Colonic mucosa (tissue), 4 donors: ENCODE measurements at regions not wholly inside any gene's neighbourhood (a gene's known extent, or its start where the extent isn't known, plus 50 kb on each side); places are given as distances from the start of the nearest gene placed in this dataset.

Source experiments
- DNase-seq: peaks from one replicate; pipeline ENCODE4 v3.0.0-alpha.2; 2020
- H3K27ac ChIP-seq: fragments of 200-600 bp; one replicate; pipeline ENCODE4 v1.8.0; 2021
- H3K27me3 ChIP-seq: fragments of 200-600 bp; one replicate; pipeline ENCODE4 v1.8.0; 2021
- H3K36me3 ChIP-seq: fragments of 200-600 bp; one replicate; pipeline ENCODE4 v1.8.0; 2021
- H3K4me1 ChIP-seq: fragments of 200-600 bp; one replicate; pipeline ENCODE4 v1.8.0; 2021; ENCODE audit warnings: mild to moderate bottlenecking
- H3K4me3 ChIP-seq: fragments of 200-600 bp; one replicate; pipeline ENCODE4 v1.8.0; 2021
- H3K9ac ChIP-seq, 2 donors: one replicate each; pipeline ENCODE4 v1.7.0; 2013; ENCODE audit warnings: control low read depth in 2 of 2, low read depth in 2 of 2, low read length in 2 of 2
- H3K9me3 ChIP-seq: fragments of 200-600 bp; one replicate; pipeline ENCODE4 v1.8.0; 2021
- CTCF ChIP-seq: fragments of 200-600 bp; IDR thresholded peaks from one replicate; pipeline ENCODE4 v1.8.0; 2022; ENCODE audit warnings: antibody characterized with exemption, mild to moderate bottlenecking
- intact Hi-C: fragments of 100-400 bp; cut with DNase I; formaldehyde crosslinking; loops from one replicate; pipeline ENCODE4 v1.14.1; 2022
- donor health status: healthy.
- donor health status: DM: no; HTN: no; CAD: no.
- donor health status: DM: no; HTN: no; CAD: no.

GRCh38 chr6:95142661-95143335 is 434.5 kb upstream of the MANEA start:
- H3K27me3 ChIP-seq = no peaks in the 10 kb centered on the region
- intact Hi-C loops = no loop called here
- no peak overlapping the region for H3K4me3 ChIP-seq
- H3K27ac ChIP-seq = no peak overlapping the region
- H3K36me3 ChIP-seq = no peaks in the 10 kb centered on the region
- no peaks in the 10 kb centered on the region for H3K9me3 ChIP-seq
- H3K9ac ChIP-seq = no peak overlapping the region
- no peaks in the 10 kb centered on the region for H3K4me1 ChIP-seq
- DNase-seq = no peak
- no peak for TF ChIP-seq CTCF

GRCh38 chr6:95143408-95144180 is 433.7 kb upstream of the MANEA start:
- Histone ChIP-seq H3K4me3 (no peak overlapping the region), H3K27ac (no peak overlapping the region), H3K9me3 (no peaks in the 10 kb centered on the region), H3K27me3 (no peaks in the 10 kb centered on the region), H3K4me1 (no peaks in the 10 kb centered on the region), H3K36me3 (no peaks in the 10 kb centered on the region), H3K9ac (no peak overlapping the region)
- TF ChIP-seq CTCF = no peak
- intact Hi-C loops = no loop called here
- no peak for DNase-seq

DNA sequence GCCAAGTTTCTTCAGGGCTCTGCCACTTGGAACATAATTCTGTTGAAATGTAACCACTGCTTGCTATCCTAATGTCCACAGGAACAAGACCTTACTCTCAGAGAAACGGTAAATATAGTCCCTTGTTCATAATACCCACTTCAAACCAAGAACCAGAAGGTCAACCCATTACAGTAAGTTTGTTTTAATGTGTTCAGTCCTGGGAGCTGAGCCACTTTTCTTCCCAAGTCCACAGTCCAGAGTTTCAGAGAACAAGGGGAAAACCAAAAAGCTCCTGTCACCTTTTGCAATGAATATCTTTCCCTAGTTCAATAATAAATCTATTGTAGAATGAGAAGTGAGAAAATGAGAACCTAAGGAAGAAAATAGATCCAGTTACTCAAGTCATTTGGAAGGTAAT is 431.9 kb upstream of the MANEA start:
- H3K9ac ChIP-seq = no peak overlapping the region
- H3K27ac ChIP-seq = no peak overlapping the region
- no peaks in the 10 kb centered on the region for H3K9me3 ChIP-seq
- H3K36me3 ChIP-seq = no peaks in the 10 kb centered on the region
- no peak overlapping the region for H3K4me3 ChIP-seq
- H3K27me3 ChIP-seq = no peaks in the 10 kb centered on the region
- no peak for TF ChIP-seq CTCF
- DNase-seq = no peak
- no peaks in the 10 kb centered on the region for H3K4me1 ChIP-seq
- intact Hi-C loops = no loop called here

GRCh38 chr6:95159557-95159956 is 417.8 kb upstream of the MANEA start:
- DNase-seq = no peak
- Histone ChIP-seq H3K27ac (no peak overlapping the region), H3K36me3 (no peaks in the 10 kb centered on the region), H3K4me1 (no peaks in the 10 kb centered on the region), H3K4me3 (no peak overlapping the region), H3K9me3 (no peaks in the 10 kb centered on the region), H3K27me3 (no peaks in the 10 kb centered on the region), H3K9ac (no peak overlapping the region)
- intact Hi-C loops = no loop called here
- no peak for TF ChIP-seq CTCF

GRCh38 chr6:95169775-95170174 is 407.6 kb upstream of the MANEA start:
- intact Hi-C loops = no loop called here
- no peak overlapping the region for H3K9ac ChIP-seq
- H3K27me3 ChIP-seq = no peaks in the 10 kb centered on the region
- DNase-seq = no peak
- H3K9me3 ChIP-seq = no peaks in the 10 kb centered on the region
- no peak overlapping the region for H3K27ac ChIP-seq
- TF ChIP-seq CTCF = no peak
- H3K36me3 ChIP-seq = no peaks in the 10 kb centered on the region
- H3K4me3 ChIP-seq = no peak overlapping the region
- no peaks in the 10 kb centered on the region for H3K4me1 ChIP-seq
